MM.1S (cell line): ENCODE measurements at regions not wholly inside any gene's neighbourhood (a gene's known extent, or its start where the extent isn't known, plus 50 kb on each side); places are given as distances from the start of the nearest gene placed in this dataset.

ENCODE experiments used
- DNase-seq: peaks from one replicate; pipeline ENCODE4 v3.0.0-alpha.2; 2015
- H2AFZ ChIP-seq: fragments of 300-600 bp; sonication (generic); 2 replicates; pipeline ENCODE4 v1.6.0; 2016; ENCODE audit warnings: antibody characterized with exemption, low read length
- H3F3A ChIP-seq: fragments of 300-600 bp; sonication (generic); 2 replicates; pipeline ENCODE4 v1.6.1; 2016; ENCODE audit warnings: mild to moderate bottlenecking, antibody characterized with exemption, low read length, moderate library complexity, mixed read lengths; ENCODE audit not compliant: insufficient read depth
- H3K27ac ChIP-seq: fragments of 300-600 bp; sonication (generic); 2 replicates; pipeline ENCODE4 v1.5.1; 2016; ENCODE audit warnings: mild to moderate bottlenecking, low read length
- H3K27me3 ChIP-seq: fragments of 300-600 bp; sonication (generic); replicated peaks from 2 replicates; pipeline ENCODE4 v1.6.0; 2016; ENCODE audit warnings: low read length; ENCODE audit not compliant: insufficient read depth
- H3K36me3 ChIP-seq: fragments of 300-600 bp; sonication (generic); replicated peaks from 2 replicates; pipeline ENCODE4 v1.6.1; 2016; ENCODE audit warnings: mild to moderate bottlenecking, low read length, mixed read lengths; ENCODE audit not compliant: insufficient read depth
- H3K4me1 ChIP-seq: fragments of 300-600 bp; sonication (generic); 2 replicates; pipeline ENCODE4 v1.6.1; 2016; ENCODE audit warnings: low read length, mixed read lengths
- H3K4me2 ChIP-seq: fragments of 300-600 bp; sonication (generic); 2 replicates; pipeline ENCODE4 v1.6.0; 2016; ENCODE audit warnings: low read depth, low read length
- H3K4me3 ChIP-seq: fragments of 300-600 bp; sonication (generic); 2 replicates; pipeline ENCODE4 v1.5.1; 2016; ENCODE audit warnings: low read length, mixed read lengths
- H3K79me2 ChIP-seq: fragments of 300-600 bp; sonication (generic); 2 replicates; pipeline ENCODE4 v1.6.1; 2016; ENCODE audit warnings: mixed run types, low read length, mixed read lengths
- H3K9ac ChIP-seq: fragments of 300-600 bp; sonication (generic); 2 replicates; pipeline ENCODE4 v1.6.1; 2016; ENCODE audit warnings: low read length, mixed read lengths
- H3K9me2 ChIP-seq: fragments of 300-600 bp; sonication (generic); replicated peaks from 2 replicates; pipeline ENCODE4 v1.6.1; 2016; ENCODE audit warnings: mild to moderate bottlenecking, low read length, mixed read lengths; ENCODE audit not compliant: insufficient read depth
- H3K9me3 ChIP-seq: fragments of 300-600 bp; sonication (generic); replicated peaks from 2 replicates; pipeline ENCODE4 v1.6.1; 2016; ENCODE audit warnings: mild to moderate bottlenecking, low read length, mixed read lengths; ENCODE audit not compliant: insufficient read depth
- H4K20me1 ChIP-seq: fragments of 300-600 bp; sonication (generic); 2 replicates; pipeline ENCODE4 v1.6.1; 2016; ENCODE audit warnings: mild to moderate bottlenecking, low read length, moderate library complexity, mixed read lengths; ENCODE audit not compliant: insufficient read depth
- EZH2 ChIP-seq: fragments of 300-600 bp; sonication (generic); optimal IDR thresholded peaks from 2 replicates; pipeline ENCODE3; 2017; ENCODE audit warnings: low read depth, mild to moderate bottlenecking, antibody characterized with exemption, low read length, mixed read lengths
- EZH2phosphoT487 ChIP-seq: fragments of 300-600 bp; sonication (generic); IDR thresholded peaks from 2 replicates; pipeline ENCODE4 v1.6.1; 2018; ENCODE audit warnings: antibody characterized with exemption, low read length
- TF ChIP-seq, protein P1 (sequence below): fragments of 300-600 bp; sonication (generic); IDR thresholded peaks from 2 replicates; pipeline ENCODE4 v1.5.1; 2016; ENCODE audit warnings: antibody characterized with exemption, low read length, mixed read lengths

DNA sequence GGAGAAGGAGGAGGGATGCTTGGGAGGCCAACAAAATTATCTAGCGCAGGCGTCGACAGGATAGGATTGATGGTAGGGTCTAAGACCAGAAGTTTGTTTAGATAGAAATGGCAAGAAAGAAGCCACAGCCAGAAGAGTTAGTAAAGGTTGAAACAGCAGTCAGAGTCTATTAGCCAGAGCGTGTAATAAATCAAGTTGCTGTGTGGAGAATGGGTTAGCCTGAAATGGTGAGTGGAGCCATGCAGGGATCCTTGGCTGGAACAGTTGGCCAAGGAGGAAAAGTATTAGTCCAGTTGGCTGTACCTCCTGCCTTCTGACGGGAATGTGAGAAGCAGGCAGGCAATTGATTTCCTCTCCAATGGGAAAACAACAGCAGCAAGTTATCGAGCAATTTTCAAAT is 190.7 kb upstream of the CCDC68 start:
- H3K79me2 ChIP-seq, result no peaks in the 10 kb centered on the region
- no peak overlapping the region for H3K27ac ChIP-seq
- no peak overlapping the region for H3K4me2 ChIP-seq
- H3K4me1 ChIP-seq, result no peaks in the 10 kb centered on the region
- no peaks in the 10 kb centered on the region for H3K36me3 ChIP-seq
- no peaks in the 10 kb centered on the region for H3K9me2 ChIP-seq
- no peak for DNase-seq
- no peak overlapping the region for H3K9ac ChIP-seq
- TF ChIP-seq, protein P1, sequence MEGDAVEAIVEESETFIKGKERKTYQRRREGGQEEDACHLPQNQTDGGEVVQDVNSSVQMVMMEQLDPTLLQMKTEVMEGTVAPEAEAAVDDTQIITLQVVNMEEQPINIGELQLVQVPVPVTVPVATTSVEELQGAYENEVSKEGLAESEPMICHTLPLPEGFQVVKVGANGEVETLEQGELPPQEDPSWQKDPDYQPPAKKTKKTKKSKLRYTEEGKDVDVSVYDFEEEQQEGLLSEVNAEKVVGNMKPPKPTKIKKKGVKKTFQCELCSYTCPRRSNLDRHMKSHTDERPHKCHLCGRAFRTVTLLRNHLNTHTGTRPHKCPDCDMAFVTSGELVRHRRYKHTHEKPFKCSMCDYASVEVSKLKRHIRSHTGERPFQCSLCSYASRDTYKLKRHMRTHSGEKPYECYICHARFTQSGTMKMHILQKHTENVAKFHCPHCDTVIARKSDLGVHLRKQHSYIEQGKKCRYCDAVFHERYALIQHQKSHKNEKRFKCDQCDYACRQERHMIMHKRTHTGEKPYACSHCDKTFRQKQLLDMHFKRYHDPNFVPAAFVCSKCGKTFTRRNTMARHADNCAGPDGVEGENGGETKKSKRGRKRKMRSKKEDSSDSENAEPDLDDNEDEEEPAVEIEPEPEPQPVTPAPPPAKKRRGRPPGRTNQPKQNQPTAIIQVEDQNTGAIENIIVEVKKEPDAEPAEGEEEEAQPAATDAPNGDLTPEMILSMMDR, result no peak
- TF ChIP-seq EZH2phosphoT487 (no peak), EZH2 (no peak)
- H3K27me3 ChIP-seq, result no peaks in the 10 kb centered on the region
- no peak overlapping the region for H2AFZ ChIP-seq
- H3F3A ChIP-seq, result no peaks in the 10 kb centered on the region
- no peak overlapping the region for H3K4me3 ChIP-seq
- no peaks in the 10 kb centered on the region for H3K9me3 ChIP-seq
- no peaks in the 10 kb centered on the region for H4K20me1 ChIP-seq

DNA sequence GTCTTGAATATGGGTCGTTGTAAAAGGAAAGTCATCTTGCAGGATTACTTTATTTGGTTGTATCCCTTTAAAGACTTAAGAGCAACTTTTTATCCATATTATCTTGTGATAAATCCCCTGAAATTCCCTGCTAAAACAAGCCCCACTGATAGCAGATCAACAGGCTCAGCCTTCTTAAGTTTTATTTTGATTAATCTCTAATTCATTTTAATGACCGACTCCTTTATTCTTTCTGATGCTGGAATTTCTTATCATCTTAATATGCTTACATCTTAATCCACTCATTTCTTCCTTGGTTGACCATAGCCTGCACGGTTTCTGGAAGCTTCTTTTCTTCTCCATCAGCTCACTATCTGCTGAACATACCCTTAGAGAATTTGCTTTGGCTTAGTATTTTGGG is 188.5 kb upstream of the CCDC68 start:
- no peak for DNase-seq
- H4K20me1 ChIP-seq, result no peaks in the 10 kb centered on the region
- H3K4me2 ChIP-seq, result no peak overlapping the region
- no peaks in the 10 kb centered on the region for H3K27me3 ChIP-seq
- H3K9me2 ChIP-seq, result no peaks in the 10 kb centered on the region
- no peak overlapping the region for H3K27ac ChIP-seq
- no peak overlapping the region for H3K9ac ChIP-seq
- H3F3A ChIP-seq, result no peaks in the 10 kb centered on the region
- no peaks in the 10 kb centered on the region for H3K4me1 ChIP-seq
- no peaks in the 10 kb centered on the region for H3K79me2 ChIP-seq
- no peaks in the 10 kb centered on the region for H3K9me3 ChIP-seq
- H2AFZ ChIP-seq, result no peak overlapping the region
- H3K36me3 ChIP-seq, result no peaks in the 10 kb centered on the region
- H3K4me3 ChIP-seq, result no peak overlapping the region
- TF ChIP-seq EZH2phosphoT487, result no peak

DNA sequence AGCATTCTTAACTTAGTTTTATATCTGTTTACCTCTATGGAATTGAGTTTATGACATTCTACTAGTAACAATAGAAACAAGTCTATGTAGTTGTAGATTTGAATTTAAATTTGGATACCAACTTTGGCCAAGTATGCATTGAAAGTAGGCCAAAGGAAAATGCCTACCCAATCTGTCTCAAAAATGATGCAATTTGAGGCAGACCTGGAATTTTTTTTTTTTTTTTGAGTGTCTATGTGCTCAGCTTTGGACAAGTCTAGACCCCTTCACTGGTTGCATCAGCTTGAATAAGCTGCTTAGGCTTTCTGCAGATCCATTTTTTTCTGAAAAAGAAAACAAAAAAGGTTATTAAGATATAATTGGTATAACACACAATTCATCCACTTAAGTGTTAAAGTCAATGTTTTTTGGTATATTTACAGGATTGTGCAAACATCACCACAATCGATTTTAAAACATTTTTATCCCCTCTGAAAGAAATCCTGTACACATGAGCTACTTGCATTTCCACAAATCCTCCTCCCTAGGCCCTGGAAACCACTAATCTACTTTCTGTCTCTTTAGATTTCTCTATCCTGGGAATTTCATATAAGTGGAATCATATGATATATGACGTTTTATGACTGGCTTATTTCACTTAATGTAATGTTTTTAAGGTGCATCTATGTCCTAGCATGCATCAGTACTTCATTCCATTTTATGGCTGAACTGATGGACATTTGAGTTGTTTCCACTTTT is 185.1 kb upstream of the CCDC68 start:
- H2AFZ ChIP-seq, result no peak overlapping the region
- H3K4me2 ChIP-seq, result no peak overlapping the region

DNA sequence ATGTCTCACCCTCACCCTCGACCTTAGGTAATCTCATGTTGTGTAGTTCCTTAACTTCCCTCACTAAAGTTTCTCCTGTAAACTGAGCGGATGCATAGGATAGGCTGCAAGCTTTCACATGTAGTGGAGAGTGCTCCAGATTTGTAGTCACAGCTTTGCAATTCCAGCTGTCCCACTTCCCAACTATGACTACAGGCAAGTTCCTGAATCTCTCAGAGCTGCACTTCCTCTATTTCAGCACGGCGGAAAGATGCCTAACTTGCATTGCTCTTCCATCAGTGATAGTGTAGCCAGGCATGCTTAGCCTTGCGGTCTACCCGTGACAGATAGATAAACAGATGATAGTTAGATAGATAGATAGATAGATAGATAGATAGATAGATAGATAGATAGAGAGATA is 183.1 kb upstream of the CCDC68 start:
- DNase-seq, result no peak
- no peak overlapping the region for H3K27ac ChIP-seq
- H3K36me3 ChIP-seq, result no peaks in the 10 kb centered on the region

More for the DNA sequence above, 185.1 kb upstream of the CCDC68 start:
- H3K27me3 ChIP-seq, result no peaks in the 10 kb centered on the region
- no peak overlapping the region for H3K27ac ChIP-seq
- H3K4me3 ChIP-seq, result no peak overlapping the region
- H3K79me2 ChIP-seq, result no peaks in the 10 kb centered on the region
- DNase-seq, result no peak
- TF ChIP-seq EZH2phosphoT487 (no peak), EZH2 (no peak)
- TF ChIP-seq, protein P1, result no peak
- H3K4me1 ChIP-seq, result no peaks in the 10 kb centered on the region
- no peaks in the 10 kb centered on the region for H3K36me3 ChIP-seq
- H3K9ac ChIP-seq, result no peak overlapping the region
- H3F3A ChIP-seq, result no peaks in the 10 kb centered on the region
- no peaks in the 10 kb centered on the region for H4K20me1 ChIP-seq
- H3K9me3 ChIP-seq, result no peaks in the 10 kb centered on the region
- no peaks in the 10 kb centered on the region for H3K9me2 ChIP-seq

More for the DNA sequence above, 183.1 kb upstream of the CCDC68 start:
- H3K4me3 ChIP-seq, result no peak overlapping the region
- no peak overlapping the region for H3K4me2 ChIP-seq
- no peaks in the 10 kb centered on the region for H3K9me3 ChIP-seq
- no peaks in the 10 kb centered on the region for H4K20me1 ChIP-seq
- no peaks in the 10 kb centered on the region for H3K9me2 ChIP-seq
- no peak overlapping the region for H3K9ac ChIP-seq
- no peaks in the 10 kb centered on the region for H3K27me3 ChIP-seq
- no peaks in the 10 kb centered on the region for H3K79me2 ChIP-seq
- H3F3A ChIP-seq, result no peaks in the 10 kb centered on the region
- H2AFZ ChIP-seq, result no peak overlapping the region
- TF ChIP-seq EZH2, result no peak
- no peak for TF ChIP-seq EZH2phosphoT487
- H3K4me1 ChIP-seq, result no peaks in the 10 kb centered on the region
